ENCODE measurements at regions not wholly inside any gene's neighbourhood (a gene's known extent, or its start where the extent isn't known, plus 50 kb on each side); places are given as distances from the start of the nearest gene placed in this dataset.

DNA sequence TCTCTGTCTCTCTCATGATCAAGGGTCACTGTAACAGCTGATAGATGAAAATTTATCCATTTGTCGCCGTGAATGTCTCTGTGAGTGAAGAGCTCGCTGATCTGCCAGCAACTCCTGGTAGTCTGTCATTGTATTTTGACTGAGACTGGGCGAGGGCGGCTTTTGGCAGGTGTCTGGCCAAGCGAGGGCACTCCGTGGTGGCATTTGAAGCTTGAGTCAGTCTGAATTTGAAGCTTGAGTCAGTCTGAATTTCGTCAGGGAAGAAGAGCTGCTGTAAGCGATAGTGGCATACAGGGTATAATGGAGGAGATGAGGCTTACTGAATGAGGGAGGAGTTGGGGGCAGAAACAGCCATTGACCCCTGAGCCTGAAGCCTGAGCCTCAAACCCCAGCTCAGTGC, 56.8 kb upstream of the FAM181A start:
- TF ChIP-seq, protein P1, sequence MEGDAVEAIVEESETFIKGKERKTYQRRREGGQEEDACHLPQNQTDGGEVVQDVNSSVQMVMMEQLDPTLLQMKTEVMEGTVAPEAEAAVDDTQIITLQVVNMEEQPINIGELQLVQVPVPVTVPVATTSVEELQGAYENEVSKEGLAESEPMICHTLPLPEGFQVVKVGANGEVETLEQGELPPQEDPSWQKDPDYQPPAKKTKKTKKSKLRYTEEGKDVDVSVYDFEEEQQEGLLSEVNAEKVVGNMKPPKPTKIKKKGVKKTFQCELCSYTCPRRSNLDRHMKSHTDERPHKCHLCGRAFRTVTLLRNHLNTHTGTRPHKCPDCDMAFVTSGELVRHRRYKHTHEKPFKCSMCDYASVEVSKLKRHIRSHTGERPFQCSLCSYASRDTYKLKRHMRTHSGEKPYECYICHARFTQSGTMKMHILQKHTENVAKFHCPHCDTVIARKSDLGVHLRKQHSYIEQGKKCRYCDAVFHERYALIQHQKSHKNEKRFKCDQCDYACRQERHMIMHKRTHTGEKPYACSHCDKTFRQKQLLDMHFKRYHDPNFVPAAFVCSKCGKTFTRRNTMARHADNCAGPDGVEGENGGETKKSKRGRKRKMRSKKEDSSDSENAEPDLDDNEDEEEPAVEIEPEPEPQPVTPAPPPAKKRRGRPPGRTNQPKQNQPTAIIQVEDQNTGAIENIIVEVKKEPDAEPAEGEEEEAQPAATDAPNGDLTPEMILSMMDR (IDR thresholded peaks at IDR 0.05 in 8 of 11, conservative IDR thresholded peaks at IDR 0.05 in 3 of 11) = no peak
- TF ChIP-seq POLR2A (IDR thresholded peaks at IDR 0.05) (no peak), POLR2AphosphoS5 (IDR thresholded peaks at IDR 0.05) (no peak)

Measured in spleen (tissue), 7 donors.